ENCODE measurements at regions not wholly inside any gene's neighbourhood (a gene's known extent, or its start where the extent isn't known, plus 50 kb on each side); places are given as distances from the start of the nearest gene placed in this dataset.
"Not testable (repeated sequence)": the region's sequence is repeated elsewhere in the genome, so short reads cannot be mapped to it uniquely, and the experiment has no call there.

GRCh38 chr3:152123457-152123856 is 145.3 kb upstream of the MBNL1 start:
- DNase-seq (ENCODE audit: low read depth in 1 of 2, low spot score in 1 of 2), result no peak
- in situ Hi-C loops (cut with HindIII; ENCODE audit: low pct_unique_long_range_greater_than_20kb, low sequenced_read_pairs), result no loop called here
- TF ChIP-seq JUND (IDR thresholded peaks at IDR 0.05; ENCODE audit: low read depth), result no peak

- no peak for DNase-seq (ENCODE audit: low read depth in 1 of 2, low spot score in 1 of 2)
- in situ Hi-C loops (cut with HindIII; ENCODE audit: low pct_unique_long_range_greater_than_20kb, low sequenced_read_pairs), result no loop called here
- no peak for TF ChIP-seq JUND (IDR thresholded peaks at IDR 0.05; ENCODE audit: low read depth)
Measured at GRCh38 chr3:152126260-152126659, 142.5 kb upstream of the MBNL1 start.

GRCh38 chr3:152127058-152127457 is 141.7 kb upstream of the MBNL1 start:
- no peak for DNase-seq (ENCODE audit: low read depth in 1 of 2, low spot score in 1 of 2)
- no peak for TF ChIP-seq JUND (IDR thresholded peaks at IDR 0.05; ENCODE audit: low read depth)
- in situ Hi-C loops (cut with HindIII; ENCODE audit: low pct_unique_long_range_greater_than_20kb, low sequenced_read_pairs), result no loop called here

GRCh38 chr3:152128356-152128755 is 140.4 kb upstream of the MBNL1 start:
- DNase-seq (ENCODE audit: low read depth in 1 of 2, low spot score in 1 of 2), result no peak
- in situ Hi-C loops (cut with HindIII; ENCODE audit: low pct_unique_long_range_greater_than_20kb, low sequenced_read_pairs), result no loop called here
- no peak for TF ChIP-seq JUND (IDR thresholded peaks at IDR 0.05; ENCODE audit: low read depth)

- in situ Hi-C loops (cut with HindIII; ENCODE audit: low pct_unique_long_range_greater_than_20kb, low sequenced_read_pairs), result no loop called here
- DNase-seq (ENCODE audit: low read depth in 1 of 2, low spot score in 1 of 2), result no peak
- no peak for TF ChIP-seq JUND (IDR thresholded peaks at IDR 0.05; ENCODE audit: low read depth)
Measured at GRCh38 chr3:152139651-152140050, 129.1 kb upstream of the MBNL1 start.

GRCh38 chr3:152146461-152146860 is 122.3 kb upstream of the MBNL1 start:
- in situ Hi-C loops (cut with HindIII; ENCODE audit: low pct_unique_long_range_greater_than_20kb, low sequenced_read_pairs), result no loop called here
- no peak for TF ChIP-seq JUND (IDR thresholded peaks at IDR 0.05; ENCODE audit: low read depth)
- DNase-seq (ENCODE audit: low read depth in 1 of 2, low spot score in 1 of 2), result no peak

GRCh38 chr3:152147748-152148147 is 121.0 kb upstream of the MBNL1 start:
- in situ Hi-C loops (cut with HindIII; ENCODE audit: low pct_unique_long_range_greater_than_20kb, low sequenced_read_pairs), result no loop called here
- no peak for TF ChIP-seq JUND (IDR thresholded peaks at IDR 0.05; ENCODE audit: low read depth)
- no peak for DNase-seq (ENCODE audit: low read depth in 1 of 2, low spot score in 1 of 2)

- TF ChIP-seq JUND (IDR thresholded peaks at IDR 0.05; ENCODE audit: low read depth), result no peak
- DNase-seq (ENCODE audit: low read depth in 1 of 2, low spot score in 1 of 2), result no peak
- in situ Hi-C loops (cut with HindIII; ENCODE audit: low pct_unique_long_range_greater_than_20kb, low sequenced_read_pairs), result no loop called here
Measured at GRCh38 chr3:152148579-152148978, 120.2 kb upstream of the MBNL1 start.

GRCh38 chr3:152149832-152150231 is 118.9 kb upstream of the MBNL1 start:
- no peak for TF ChIP-seq JUND (IDR thresholded peaks at IDR 0.05; ENCODE audit: low read depth)
- in situ Hi-C loops (cut with HindIII; ENCODE audit: low pct_unique_long_range_greater_than_20kb, low sequenced_read_pairs), result no loop called here
- DNase-seq (ENCODE audit: low read depth in 1 of 2, low spot score in 1 of 2), result no peak

- TF ChIP-seq JUND (IDR thresholded peaks at IDR 0.05; ENCODE audit: low read depth), result no peak
Measured at GRCh38 chr3:152151216-152151876, 117.4 kb upstream of the MBNL1 start.

GRCh38 chr3:152151877-152152765 is 116.6 kb upstream of the MBNL1 start:
- in situ Hi-C loops (cut with HindIII; ENCODE audit: low pct_unique_long_range_greater_than_20kb, low sequenced_read_pairs); DNase-seq (ENCODE audit: low read depth in 1 of 2, low spot score in 1 of 2): not testable (repeated sequence)

More at GRCh38 chr3:152151216-152151876, 117.4 kb upstream of the MBNL1 start:
- in situ Hi-C loops (cut with HindIII; ENCODE audit: low pct_unique_long_range_greater_than_20kb, low sequenced_read_pairs), result no loop called here
- no peak for DNase-seq (ENCODE audit: low read depth in 1 of 2, low spot score in 1 of 2)

- DNase-seq (ENCODE audit: low read depth in 1 of 2, low spot score in 1 of 2); in situ Hi-C loops (cut with HindIII; ENCODE audit: low pct_unique_long_range_greater_than_20kb, low sequenced_read_pairs): not testable (repeated sequence)
Measured at GRCh38 chr3:152153115-152153514, 115.6 kb upstream of the MBNL1 start.

GRCh38 chr3:152155246-152156020 is 113.3 kb upstream of the MBNL1 start:
- DNase-seq (ENCODE audit: low read depth in 1 of 2, low spot score in 1 of 2), result no peak
- in situ Hi-C loops (cut with HindIII; ENCODE audit: low pct_unique_long_range_greater_than_20kb, low sequenced_read_pairs), result no loop called here
- TF ChIP-seq JUND (IDR thresholded peaks at IDR 0.05; ENCODE audit: low read depth), result no peak
